ENCODE measurements at regions not wholly inside any gene's neighbourhood (a gene's known extent, or its start where the extent isn't known, plus 50 kb on each side); places are given as distances from the start of the nearest gene placed in this dataset.

GRCh38 chr1:113247782-113248181 lies 142.5 kb upstream of the MAGI3 start:
- TF ChIP-seq SP1 (IDR thresholded peaks at IDR 0.05) (no peak), CTCF (IDR thresholded peaks at IDR 0.05; ENCODE audit: low read depth, low read length, missing input control) (no peak), TAF1 (conservative IDR thresholded peaks at IDR 0.05) (no peak), GABPA (IDR thresholded peaks at IDR 0.05 in 1 of 2, conservative IDR thresholded peaks at IDR 0.05 in 1 of 2) (no peak), ZBTB33 (IDR thresholded peaks at IDR 0.05) (no peak), FOXA1 (IDR thresholded peaks at IDR 0.05) (no peak), RAD21 (IDR thresholded peaks at IDR 0.05) (no peak), MAX (IDR thresholded peaks at IDR 0.05) (no peak), JUND (IDR thresholded peaks at IDR 0.05) (no peak), EGR1 (IDR thresholded peaks at IDR 0.05; ENCODE audit: low read depth in 2 of 2) (no peak), ATF3 (IDR thresholded peaks at IDR 0.05) (no peak), RXRA (IDR thresholded peaks at IDR 0.05) (no peak), REST (IDR thresholded peaks at IDR 0.05) (no peak), YY1 (IDR thresholded peaks at IDR 0.05) (no peak)
